GM11168 (cell line): ENCODE measurements at regions not wholly inside any gene's neighbourhood (a gene's known extent, or its start where the extent isn't known, plus 50 kb on each side); places are given as distances from the start of the nearest gene placed in this dataset.

Source experiments
- in situ Hi-C: fragments of 300-500 bp; cut with MboI; formaldehyde crosslinking; loops from one replicate; pipeline ENCODE4 v1.12.0; 2022; ENCODE audit warnings: low sequenced_read_pairs; ENCODE audit not compliant: unreplicated experiment

DNA sequence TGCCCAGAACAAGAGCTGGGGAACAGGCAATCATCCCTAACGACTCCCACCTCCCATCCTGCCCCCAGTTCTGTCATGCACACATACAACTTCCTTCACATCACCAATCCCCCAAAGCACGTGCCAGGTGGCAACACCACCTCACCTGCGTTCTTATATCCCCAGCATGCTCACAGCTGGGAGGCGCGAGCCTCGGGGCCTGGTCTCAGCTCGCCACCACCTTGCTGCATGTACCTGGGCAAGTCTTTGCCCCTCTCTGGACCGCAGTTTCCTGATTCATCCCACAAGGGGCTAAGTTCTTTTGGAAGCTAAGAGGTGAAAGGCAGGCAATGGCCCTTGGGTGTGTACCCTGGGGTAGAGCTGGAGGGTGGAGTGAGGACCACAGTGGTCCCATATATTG lies 119.2 kb upstream of the PJA1 start:
- in situ Hi-C loops: no loop called here

DNA sequence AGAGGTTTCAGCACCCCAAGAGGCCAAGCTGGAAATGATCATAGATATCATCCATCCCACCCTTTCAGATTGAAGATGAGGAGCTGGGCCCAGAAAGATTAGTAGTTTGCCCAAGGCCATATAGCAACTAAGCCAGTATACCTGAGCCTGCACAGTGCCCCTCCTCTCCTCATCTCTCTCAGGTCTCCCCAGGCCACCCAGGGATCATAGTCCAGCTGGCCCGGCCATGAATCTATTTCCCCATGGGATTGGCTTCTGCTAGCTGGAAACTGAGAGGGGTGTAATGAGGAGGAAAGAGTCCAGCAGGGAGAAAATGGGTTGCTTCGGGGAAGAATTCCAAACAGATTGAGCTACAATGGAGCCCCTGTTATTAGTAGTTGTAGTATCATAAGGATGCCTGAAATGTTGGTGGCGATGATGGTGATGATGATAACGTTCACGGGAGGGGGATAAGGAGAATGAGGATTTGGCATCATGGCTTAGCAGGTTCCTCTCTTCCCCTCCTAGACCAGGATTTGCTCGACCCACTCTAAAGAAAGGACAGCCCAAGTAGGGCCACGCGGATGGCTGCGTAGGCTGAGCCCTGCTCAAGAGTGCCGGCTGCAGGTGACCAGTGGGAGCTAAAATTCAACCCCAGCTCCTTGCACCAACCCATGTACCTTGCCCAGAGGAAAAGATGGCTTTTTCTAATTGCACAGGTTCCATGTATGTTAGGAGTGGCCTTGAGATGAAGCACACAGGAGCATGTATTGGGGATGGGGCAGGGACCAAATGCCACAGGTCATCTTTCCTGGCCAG lies 117.8 kb upstream of the PJA1 start:
- in situ Hi-C loops: no loop called here

DNA sequence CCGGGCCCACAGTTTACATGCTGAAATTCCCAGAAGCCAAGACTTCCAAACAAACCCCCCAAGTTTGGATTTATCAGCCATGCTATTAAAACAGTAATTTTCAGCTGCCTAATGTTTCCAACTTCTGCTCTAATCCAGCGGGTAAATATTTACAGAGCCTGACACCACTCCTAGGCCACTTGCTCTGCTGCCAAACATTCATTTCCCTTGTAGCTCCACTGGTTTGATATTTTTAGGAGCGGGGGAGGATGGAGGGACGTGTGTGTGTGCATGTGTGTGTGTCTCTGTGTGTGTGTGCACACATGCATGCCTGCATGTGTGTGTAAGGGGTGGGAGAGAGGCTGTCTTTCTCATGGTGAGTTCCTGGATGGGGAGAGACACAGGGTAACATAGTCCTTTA lies 115.7 kb upstream of the PJA1 start:
- in situ Hi-C loops: no loop called here

DNA sequence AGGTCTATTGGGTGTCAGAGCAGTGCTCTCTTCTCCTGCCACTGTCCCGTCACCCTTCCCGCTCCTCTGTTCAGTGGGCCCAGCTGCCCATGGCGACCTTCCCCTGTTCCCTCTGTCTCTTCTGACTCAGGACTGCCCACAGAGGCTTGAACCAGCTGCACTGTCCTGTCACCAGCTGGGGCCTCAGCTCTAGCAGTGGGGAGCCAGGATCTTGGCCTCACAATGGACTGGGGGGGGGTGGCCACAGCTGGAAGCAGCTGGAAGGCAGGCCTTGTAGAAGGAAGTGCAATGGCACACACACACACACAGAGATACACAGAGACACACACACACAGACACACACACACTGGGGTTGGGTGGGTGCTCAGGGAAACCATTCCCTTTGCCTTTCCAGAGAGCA lies 114.0 kb upstream of the PJA1 start:
- in situ Hi-C loops: no loop called here

DNA sequence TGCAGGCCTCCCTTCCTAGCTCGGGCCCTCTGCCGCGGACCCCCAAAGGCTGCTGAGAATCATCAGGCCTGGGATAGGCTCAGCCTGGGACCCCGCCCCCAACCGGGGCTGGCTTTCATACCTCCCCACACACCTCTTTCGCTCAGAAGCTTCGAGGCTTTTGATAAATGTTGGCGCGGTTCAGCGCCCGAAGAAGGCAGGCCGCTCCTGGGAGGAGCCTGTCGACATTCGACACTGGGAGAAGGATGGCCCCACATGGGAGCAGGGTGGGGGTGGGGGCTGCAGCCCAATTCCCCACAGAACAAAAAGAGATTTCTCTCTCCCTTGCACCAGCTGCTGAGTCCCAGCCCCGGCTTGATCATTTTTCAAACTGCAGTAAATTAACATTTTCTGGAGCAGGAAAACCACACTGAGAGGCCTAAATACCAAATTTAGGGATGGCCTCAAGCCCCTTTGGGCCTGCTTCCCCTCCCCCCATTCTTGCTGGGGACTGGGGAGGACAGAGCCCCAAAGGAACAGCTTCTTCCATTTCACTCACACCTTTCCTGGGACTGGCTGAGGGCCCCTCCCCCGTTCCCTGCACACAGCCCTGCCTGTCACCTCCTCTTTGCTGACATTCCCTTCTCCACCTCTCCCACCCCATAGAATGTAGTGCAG lies 112.9 kb upstream of the PJA1 start:
- in situ Hi-C loops: no loop called here

DNA sequence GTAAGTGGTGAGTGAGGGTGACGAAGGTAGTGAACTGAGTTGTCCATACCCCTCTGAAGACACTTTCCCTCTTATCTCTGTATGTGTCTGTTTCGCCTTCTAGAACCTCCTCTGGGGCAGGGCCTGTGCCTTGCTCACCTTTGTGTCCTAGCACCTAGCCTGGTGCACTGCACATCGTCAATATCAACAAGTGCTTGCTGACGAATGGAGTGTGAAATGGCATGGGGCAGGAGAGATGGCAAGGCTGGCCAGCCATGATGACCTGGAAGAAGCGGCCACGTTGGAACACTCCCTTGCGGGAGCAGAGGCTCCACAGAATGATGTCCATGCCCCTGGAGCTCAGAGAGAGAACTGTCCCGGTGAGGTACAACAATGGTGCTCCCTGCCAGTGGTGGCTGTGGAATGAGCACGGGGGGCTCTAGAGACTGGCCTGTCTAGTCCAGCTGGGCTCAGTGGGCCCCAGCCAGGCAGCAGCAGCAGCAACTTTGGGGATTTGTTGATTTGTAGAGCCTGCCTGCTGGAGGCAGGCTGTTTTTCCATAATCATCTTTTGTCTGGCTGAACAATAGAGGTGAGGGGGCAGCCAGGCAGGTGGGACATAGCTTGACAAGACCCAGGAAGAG lies 112.2 kb upstream of the PJA1 start:
- in situ Hi-C loops: no loop called here

DNA sequence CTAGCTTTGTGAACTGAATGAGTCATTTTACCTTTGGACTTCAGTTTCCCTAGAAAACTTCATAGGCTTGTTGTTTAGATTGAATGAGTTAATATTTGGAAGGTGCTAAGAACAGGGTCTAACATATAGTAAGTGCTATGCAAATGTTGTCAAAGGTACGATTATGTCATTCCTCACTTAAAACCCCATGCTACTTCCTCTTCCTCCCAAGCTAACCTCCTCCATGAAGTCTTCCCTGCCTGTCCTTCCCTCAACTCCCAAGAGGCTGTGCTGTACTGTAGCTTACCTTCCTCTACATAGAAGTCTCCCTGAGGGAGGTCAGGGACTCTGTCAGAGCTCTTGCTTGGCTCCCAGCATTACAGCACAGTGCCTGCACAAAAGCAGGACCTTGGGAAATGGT lies 103.4 kb upstream of the PJA1 start:
- in situ Hi-C loops: no loop called here

DNA sequence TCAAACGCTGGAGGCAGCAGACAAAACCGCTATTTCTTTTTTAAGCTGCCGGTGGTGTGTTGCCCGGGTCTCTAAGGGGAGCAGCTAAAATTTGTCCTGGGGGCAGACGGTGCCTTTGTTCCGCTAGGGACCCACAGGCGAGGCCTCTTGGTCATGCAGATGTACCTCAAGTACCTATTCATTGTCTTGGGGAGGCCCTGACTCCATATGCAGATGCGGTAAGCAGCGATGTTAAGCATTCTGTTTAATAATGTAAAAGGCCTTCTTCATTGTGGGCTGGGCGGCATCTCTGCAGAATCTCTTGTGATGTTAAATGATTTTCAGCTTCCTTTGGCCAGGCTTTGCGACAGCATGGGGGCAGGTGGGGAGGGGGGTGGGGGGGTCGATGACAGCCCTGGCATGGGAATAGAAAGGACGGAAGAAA lies 98.9 kb upstream of the PJA1 start:
- in situ Hi-C loops: no loop called here

DNA sequence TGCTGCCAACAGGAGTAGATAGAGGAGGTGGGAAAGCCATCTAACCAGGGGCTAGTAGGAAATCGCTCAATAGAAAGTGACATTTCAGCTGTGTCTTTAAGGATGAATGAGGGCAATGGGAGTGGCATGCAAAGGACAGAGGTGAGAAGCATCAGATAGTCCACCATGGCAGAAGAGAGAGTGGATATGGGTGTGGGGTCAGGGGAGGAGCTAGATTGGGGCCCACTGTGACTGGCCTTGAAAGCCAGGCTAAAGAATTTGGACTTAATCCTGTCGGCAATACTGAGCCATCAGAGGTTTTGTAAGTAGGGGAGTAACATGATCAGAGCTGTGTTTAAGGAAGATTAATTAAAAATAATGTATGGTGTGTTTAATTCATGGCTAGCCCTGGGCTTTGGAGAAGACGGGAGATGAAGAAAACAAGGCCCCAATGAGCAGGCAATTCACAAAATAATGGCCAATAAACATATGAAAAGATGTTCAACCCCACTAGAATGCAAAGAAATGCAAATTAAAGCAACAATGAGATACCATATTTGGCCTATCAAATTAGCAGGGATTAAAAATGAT lies 98.1 kb upstream of the PJA1 start:
- in situ Hi-C loops: no loop called here

DNA sequence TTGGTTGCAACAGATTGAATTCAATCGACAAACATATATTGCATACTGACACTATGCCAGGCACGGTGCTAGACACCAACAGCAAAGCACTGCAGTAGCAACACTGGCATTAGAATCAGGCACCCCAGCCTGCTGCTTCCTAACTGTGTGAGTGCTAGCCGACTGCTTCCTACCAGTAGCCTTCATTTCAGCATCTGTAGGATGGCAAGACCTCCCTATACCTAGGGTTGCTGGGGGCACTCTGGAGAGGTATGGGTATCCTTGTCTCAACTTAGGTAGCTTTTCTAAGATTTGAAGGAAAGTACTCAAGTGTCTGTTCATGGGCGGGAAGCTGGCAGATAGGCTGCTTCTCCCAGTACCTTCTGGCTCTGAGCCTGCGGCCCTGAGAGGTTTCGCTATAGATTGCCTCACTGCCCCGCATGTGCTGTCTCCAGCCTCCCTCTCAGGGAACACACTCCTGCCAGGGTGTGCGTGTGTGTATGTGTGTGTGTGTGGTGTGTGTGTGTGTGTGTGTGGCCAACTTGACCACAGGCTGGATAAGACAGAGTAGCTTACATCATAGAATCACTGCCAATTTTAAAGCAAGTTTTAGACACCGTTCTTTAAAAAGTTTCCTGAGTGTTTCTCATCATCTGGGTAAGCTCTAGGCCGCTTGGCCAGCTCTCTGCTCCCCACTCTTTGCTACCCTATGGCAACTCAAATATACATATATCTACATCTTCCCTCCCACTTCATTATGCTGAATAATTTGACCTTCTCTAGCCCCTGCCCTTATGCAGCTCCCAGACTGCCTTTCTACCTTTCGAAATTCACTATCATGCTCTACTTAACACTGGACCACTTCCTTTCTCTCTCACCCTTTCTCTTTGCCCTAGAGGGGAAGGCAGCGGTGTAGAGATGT lies 97.0 kb upstream of the PJA1 start:
- in situ Hi-C loops: no loop called here

DNA sequence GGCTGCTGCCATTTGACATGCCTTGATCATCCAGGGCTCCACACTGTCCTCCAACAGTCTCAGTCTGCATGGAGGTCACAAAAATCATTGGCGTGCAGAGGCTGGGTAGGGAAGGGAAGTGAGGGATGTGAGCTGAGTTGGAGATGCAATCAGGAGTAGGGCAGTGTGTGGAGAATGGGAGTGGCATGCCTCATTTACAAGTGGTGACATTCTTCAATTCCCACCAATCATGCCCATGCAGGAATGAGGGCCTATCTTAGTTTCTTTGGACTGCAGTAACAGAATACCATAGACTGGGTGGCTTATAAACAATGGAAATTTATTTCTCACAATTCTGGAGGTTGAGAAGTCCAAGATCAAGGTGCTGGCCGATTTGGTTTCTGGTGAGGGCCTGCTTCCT lies 94.9 kb upstream of the PJA1 start:
- in situ Hi-C loops: no loop called here

DNA sequence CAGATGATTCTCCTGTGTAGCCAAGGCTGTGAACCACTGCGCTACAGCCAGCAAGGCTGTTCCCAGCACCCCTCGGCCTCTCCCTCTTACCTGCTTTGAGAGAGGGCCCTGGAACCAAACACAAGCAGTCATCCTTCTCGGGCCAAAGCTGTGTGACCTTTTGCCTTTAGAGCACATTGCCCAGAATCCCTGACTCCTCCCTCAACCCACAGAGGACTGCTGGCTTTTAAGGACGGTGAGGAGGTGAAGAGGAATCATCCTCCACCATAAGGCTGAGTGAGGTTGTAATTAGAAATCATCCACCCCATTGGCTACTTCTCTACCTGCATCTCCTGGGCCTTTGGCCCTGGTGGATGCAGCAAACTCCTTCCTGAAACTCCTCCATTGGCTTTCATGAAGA lies 93.6 kb upstream of the PJA1 start:
- in situ Hi-C loops: no loop called here

DNA sequence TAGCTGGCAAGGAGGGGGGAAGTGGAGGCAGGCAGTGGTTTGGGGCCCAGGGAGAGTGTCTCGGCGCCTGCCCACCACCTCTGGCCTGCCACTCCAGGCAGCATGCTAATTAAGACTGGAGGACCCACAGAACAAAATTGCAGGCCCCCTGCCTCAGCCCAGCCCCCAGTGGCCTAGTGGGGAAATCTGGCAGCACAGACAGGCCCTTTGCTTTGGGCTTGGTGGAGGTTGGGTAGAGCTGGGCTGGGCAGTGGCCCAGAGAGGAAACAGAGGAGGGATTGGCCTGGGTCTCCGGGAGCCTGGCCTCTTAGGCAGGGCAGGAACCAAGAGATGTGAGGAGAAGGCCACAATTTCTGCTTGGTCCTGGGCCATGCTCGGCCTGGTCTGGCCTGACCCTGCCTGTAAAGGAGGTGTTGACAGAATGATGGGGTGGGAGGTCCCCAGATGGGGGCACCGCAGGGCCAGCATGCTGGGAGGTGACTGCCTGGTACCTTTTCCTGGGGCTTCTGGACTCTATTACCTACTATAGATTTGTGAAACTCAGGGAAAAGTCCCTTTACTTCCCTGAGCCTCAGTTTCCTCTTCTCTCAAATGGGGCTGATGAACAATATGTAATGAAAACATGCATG lies 92.4 kb upstream of the PJA1 start:
- in situ Hi-C loops: no loop called here

DNA sequence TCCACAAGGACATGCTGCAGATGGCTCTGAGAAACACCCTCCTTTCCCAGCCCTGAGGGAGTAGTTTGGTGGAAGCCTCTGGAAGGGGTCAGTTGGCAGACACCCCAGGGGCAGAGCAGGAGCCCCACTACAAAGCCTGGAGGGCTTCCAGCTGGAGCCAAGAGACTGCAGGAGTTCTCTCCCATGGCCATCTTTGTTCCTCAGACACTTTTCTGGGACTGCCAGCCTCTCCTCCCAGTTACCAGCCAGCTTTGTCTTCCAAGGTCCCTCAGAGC lies 91.0 kb upstream of the PJA1 start:
- in situ Hi-C loops: no loop called here

DNA sequence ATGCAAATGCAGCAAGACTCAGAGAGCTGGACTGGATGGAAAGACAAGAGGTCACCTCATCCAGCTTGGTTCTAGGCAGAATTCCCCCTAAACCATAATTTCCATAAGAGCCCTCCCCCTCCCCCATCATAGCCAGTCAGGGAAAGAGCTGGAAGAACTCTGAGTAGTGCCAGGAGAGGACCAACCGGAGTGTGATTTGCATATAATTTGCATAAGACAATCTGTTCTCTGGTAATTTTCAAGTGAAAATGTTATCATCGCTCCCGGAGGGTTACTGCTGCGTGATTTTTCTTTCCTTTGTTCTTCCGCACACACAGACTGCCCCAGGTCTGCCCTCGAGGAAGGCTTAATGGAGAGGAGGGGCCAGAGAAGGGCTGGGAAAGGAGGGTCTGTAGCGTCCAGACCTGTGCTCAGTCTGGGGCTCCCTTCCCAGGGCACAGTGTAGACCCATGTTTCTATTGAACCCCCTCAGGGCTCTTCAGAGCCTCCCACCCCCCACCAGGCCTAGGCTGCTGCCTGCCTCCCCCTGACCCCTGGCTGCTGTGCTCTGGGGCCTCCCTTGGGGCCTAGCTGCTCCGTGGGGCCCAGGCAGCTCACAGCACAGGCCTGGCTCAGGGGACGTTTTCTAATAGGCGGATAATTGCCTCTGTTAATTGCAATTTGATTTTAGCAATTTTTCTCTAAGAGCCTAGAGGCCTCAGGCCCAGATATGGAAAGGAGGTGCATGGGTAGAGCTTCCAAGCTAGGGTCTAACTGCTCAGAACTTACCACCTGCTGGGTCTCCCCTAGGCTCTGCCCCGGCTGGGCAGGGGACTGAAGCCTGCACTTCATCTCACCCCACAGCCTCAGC lies 90.4 kb upstream of the PJA1 start:
- in situ Hi-C loops: no loop called here

DNA sequence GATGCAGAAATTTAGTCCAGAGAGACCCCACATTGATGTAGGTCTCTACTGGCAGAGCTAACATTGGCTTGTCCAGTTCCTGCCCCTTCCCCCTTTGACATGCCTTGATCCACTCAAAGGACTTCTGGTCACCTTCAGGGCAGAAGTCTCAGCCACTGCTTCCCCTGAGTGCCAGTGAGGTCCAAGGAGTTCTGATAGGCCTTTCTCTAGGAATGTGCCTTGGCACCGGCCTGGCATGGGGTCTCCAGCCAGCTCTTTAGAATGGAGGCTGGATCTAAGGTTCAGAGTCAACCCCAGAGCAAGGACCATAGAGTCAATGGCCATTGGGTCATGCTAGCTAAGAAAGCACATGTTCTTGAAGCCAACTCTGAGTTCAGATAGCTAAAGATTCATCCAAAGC lies 88.6 kb upstream of the PJA1 start:
- in situ Hi-C loops: no loop called here

DNA sequence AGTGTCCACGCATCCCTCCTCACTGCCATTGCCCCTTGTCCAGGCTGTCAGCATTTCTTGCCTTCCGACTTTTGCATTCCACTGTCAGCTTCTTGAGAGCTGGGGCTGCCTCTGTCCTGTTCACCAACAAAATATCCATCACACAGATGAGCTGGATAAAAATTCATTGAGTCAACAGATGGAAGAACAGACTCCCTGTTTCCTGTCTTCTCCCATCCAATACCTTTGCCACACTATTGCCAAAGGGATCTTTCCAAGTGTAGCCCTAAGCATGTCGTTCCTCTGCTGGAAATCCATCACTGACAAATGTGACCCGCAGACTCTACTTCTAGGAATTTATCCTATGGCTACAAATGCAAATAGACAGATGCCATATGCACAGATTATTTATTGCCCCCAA lies 78.0 kb upstream of the PJA1 start:
- in situ Hi-C loops: no loop called here

DNA sequence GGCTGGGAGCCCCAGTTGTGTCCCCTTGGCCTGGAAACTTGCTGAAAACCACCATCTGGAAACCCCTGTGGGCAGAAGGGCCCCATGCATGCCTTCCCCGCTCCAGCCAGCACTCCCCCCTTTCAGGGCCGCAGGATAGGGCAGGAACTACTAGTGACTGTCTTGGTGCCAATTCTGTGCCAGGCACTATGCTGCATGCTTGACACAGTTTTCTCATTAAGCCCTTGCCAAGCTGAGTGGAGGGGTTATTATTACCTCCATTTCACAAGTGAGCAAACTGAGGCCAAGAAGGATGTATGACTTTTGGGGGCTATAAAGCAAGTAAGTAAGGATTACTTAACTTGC lies 73.6 kb upstream of the PJA1 start:
- in situ Hi-C loops: no loop called here

DNA sequence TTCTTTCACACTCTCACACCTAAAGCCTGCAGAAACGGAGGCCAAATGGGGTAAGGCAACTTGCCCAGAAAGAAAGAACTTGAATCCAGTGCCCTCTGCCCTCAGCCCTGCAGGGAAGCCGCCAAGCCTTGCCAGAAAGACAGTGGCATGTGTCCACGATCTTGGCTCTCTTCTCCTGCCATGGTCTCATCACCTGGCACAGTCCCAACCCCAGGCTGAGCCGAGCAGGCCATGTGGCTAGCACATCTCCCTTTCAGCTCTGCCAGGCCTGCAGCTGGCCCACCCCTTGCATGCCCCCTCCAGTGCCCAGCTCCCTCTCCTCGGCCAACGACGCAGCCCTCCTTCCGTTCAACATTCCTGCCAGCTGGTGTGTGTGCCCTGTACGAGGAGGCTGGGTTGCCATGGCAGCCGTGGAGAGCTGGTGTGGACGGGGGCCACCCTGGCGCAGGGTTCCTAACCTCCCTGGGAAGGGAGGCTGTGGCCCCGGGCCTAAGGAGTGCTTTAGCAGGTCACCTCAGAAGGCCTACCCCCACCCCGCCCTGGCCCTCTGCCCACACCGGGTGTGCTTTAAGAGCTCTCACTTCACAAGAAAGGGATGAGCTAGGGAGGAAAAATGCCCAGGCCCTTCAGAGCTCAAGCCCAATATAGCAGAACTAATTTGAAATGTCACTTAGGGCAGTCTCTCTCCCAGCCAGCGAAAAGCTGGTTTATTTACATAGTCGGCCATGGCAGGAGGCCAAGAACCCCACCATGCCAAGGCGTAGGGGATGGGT lies 73.0 kb upstream of the PJA1 start:
- in situ Hi-C loops: no loop called here
